ENCODE measurements at regions not wholly inside any gene's neighbourhood (a gene's known extent, or its start where the extent isn't known, plus 50 kb on each side); places are given as distances from the start of the nearest gene placed in this dataset.
"Not testable (repeated sequence)": the region's sequence is repeated elsewhere in the genome, so short reads cannot be mapped to it uniquely, and the experiment has no call there.

- peak; percentile 6 for DNase-seq (ENCODE audit: low read depth)
These were observed 90.3 kb upstream of the CDH2 start for GRCh38 chr18:28267276-28267675.

DNA sequence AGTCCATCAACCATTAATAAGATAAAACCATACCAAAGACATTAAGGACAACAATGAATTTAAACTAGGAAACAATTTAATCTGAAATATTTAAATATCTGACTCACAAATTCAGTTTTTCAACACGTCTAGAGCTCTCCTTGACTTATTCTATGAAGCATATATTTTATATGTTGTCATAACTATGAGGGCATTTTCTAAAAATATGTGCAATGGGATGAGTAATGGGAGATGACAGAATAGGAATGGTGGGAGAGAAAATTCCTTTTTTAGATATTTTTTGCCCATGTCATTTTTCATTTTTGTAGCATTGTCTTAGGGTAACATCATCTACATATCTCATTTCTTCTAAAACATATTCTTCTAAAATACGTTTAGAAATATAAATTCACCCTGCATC, 79.2 kb upstream of the CDH2 start:
- DNase-seq (ENCODE audit: low read depth) = peak; percentile 9

- no peak for DNase-seq (ENCODE audit: low read depth)
These were observed 71.7 kb upstream of the CDH2 start for GRCh38 chr18:28248653-28249052.

DNA sequence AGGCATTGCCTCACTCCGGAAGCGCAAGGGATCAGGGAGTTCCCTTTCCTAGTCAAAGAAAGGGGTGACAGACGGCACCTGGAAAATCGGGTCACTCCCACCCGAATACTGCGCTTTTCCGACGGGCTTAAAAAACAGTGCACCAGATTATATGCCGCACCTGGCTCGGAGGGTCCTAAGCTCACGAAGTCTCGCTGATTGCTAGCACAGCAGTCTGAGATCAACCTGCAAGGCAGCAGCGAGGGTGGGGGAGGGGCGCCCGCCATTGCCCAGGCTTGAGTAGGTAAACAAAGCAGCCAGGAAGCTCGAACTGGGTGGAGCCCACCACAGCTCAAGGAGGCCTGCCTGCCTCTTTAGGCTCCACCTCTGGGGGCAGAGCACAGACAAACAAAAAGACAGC, 63.7 kb upstream of the CDH2 start:
- DNase-seq (ENCODE audit: low read depth) = not testable (repeated sequence)

DNA sequence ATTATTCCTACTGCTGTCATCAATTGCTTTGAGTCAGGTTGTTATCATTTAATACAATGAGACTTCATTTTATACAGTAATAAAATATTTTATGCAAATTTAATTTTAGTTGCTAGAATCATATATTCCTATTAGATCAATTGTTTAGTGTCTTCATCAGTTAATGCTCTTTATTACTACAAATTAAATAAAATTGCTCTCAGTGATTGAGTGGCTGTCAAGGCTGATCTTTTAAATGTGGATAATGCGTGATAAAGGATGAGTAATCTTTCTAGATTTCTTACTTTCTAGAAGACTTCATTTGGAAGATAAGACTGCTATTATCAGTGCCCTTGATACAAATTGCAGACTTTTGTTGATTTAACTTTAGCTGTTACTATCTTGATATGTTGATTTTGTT, 59.6 kb upstream of the CDH2 start:
- no peak for DNase-seq (ENCODE audit: low read depth)
